ENCODE measurements at regions not wholly inside any gene's neighbourhood (a gene's known extent, or its start where the extent isn't known, plus 50 kb on each side); places are given as distances from the start of the nearest gene placed in this dataset.

DNA sequence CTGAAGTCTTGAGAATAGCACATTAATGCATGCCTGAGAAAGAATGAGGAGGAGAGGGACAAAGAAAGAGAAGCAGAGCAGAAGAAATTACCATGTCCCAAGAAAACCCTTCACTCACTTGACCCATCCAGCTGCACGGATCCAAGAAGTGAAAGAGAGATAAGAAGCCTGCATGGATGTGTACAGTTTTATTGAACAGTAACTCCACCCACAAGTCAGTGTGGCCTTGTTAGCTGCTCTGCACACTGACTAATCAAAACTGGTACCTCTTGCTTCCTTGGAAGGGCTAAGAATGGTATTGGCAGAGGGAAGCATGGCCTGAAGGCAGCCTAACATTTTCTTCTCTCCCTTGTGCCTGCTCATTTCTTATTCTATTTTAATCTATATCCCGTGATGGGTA lies 163.9 kb downstream of the SLC7A11 start:
- no peak for DNase-seq
- TF ChIP-seq, protein P1, sequence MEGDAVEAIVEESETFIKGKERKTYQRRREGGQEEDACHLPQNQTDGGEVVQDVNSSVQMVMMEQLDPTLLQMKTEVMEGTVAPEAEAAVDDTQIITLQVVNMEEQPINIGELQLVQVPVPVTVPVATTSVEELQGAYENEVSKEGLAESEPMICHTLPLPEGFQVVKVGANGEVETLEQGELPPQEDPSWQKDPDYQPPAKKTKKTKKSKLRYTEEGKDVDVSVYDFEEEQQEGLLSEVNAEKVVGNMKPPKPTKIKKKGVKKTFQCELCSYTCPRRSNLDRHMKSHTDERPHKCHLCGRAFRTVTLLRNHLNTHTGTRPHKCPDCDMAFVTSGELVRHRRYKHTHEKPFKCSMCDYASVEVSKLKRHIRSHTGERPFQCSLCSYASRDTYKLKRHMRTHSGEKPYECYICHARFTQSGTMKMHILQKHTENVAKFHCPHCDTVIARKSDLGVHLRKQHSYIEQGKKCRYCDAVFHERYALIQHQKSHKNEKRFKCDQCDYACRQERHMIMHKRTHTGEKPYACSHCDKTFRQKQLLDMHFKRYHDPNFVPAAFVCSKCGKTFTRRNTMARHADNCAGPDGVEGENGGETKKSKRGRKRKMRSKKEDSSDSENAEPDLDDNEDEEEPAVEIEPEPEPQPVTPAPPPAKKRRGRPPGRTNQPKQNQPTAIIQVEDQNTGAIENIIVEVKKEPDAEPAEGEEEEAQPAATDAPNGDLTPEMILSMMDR (IDR thresholded peaks at IDR 0.05; ENCODE audit: low read depth, low read length), result no peak
- Histone ChIP-seq H3K27me3 (ENCODE audit: insufficient read depth, low read depth, severe bottlenecking) (no peaks in the 10 kb centered on the region), H3K9me3 (ENCODE audit: severe bottlenecking) (no peaks in the 10 kb centered on the region), H3K4me3 (ENCODE audit: low read depth, low read length) (no peak overlapping the region), H3K36me3 (no peaks in the 10 kb centered on the region), H3K27ac (no peak overlapping the region)

DNA sequence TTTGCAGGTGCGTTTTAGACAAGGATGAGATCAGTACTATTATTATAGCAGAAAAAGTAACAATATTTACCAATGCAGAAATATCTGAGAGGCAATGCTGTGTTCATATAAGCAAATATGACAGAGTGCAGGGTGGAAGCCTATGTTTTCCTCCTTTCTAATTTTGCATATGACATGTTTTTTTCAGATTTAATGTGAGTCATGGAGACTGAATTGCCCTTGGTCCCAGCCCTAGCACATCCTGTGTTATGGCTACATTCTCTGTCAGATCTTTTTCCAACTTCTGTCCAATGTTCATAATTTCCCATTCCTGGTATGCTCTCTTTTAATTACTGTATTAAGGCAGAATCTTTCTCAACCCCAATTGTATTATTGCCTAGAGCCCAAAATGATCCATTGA lies 165.6 kb downstream of the SLC7A11 start:
- Histone ChIP-seq H3K36me3 (no peaks in the 10 kb centered on the region), H3K9me3 (ENCODE audit: severe bottlenecking) (no peaks in the 10 kb centered on the region), H3K4me3 (ENCODE audit: low read depth, low read length) (no peak overlapping the region), H3K27me3 (ENCODE audit: insufficient read depth, low read depth, severe bottlenecking) (no peaks in the 10 kb centered on the region), H3K27ac (no peak overlapping the region)
- DNase-seq, result no peak
- TF ChIP-seq, protein P1 (IDR thresholded peaks at IDR 0.05; ENCODE audit: low read depth, low read length), result no peak

DNA sequence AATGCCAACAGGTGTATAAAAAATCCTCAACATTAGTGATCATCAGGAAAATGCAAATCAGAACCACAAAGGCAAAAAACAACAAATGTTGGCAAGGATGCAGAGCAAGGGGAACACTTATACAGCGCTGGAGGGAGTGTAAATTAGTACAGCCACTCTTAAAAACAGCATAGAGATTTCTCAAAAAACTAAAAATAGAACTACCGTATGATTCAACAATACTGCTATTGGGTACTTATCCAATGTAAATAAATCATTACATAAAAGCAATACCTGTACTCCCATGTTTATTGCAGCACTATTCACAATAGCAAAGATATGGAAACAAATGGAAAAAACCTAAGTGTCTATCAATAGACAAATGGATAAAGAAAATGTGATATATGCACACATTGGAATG lies 171.3 kb downstream of the SLC7A11 start:
- H3K9me3 ChIP-seq (ENCODE audit: severe bottlenecking), result peaks cover 2% of the 10 kb centered on the region
- no peak overlapping the region for H3K27ac ChIP-seq
- H3K4me3 ChIP-seq (ENCODE audit: low read depth, low read length), result no peak overlapping the region
- DNase-seq, result no peak
- no peaks in the 10 kb centered on the region for H3K27me3 ChIP-seq (ENCODE audit: insufficient read depth, low read depth, severe bottlenecking)
- H3K36me3 ChIP-seq, result no peaks in the 10 kb centered on the region
- TF ChIP-seq, protein P1 (IDR thresholded peaks at IDR 0.05; ENCODE audit: low read depth, low read length), result no peak

DNA sequence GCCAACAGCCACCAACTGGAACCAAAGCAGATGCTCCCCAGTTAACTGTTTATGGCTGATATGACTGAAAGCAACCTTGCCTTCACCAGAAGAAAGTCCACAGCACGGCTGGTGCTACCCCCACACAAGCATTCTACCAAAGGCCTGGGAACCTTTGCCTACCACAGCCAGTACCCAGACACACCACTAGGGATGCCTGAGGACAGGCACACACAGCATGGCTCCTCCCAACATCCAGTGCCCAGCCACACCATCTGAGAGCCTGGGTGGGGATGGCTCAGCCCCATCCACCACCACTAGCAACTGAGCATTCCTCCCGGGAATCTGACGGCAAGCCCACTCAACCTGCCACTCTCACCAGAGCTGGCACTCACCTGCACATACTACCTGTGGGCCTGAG lies 178.6 kb downstream of the SLC7A11 start:
- Histone ChIP-seq H3K36me3 (no peaks in the 10 kb centered on the region), H3K9me3 (ENCODE audit: severe bottlenecking) (peaks cover 2% of the 10 kb centered on the region), H3K27ac (no peak overlapping the region), H3K4me3 (ENCODE audit: low read depth, low read length) (no peak overlapping the region), H3K27me3 (ENCODE audit: insufficient read depth, low read depth, severe bottlenecking) (no peaks in the 10 kb centered on the region)
- TF ChIP-seq, protein P1 (IDR thresholded peaks at IDR 0.05; ENCODE audit: low read depth, low read length), result peak; percentile 34
- DNase-seq, result no peak

DNA sequence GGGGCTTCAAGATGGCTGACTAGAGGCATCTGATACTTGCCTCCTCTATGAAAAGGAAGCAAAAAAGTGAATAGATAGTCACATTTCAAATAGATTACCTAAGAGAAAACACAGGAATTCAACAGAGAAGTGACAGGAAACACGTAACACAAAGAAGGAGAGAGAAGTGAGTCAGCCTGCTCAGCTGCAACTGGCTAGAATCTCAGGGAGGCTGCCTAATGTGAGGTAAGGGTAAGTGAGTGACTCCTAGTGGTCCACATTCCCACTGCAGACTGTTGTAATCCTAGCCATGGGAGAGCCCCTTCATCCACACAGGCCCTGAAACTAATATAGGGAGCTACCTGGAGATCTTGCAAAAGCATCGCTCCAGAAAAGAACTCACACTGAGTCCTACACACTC lies 179.2 kb downstream of the SLC7A11 start:
- Histone ChIP-seq H3K36me3 (no peaks in the 10 kb centered on the region), H3K4me3 (ENCODE audit: low read depth, low read length) (no peak overlapping the region), H3K27ac (no peak overlapping the region), H3K27me3 (ENCODE audit: insufficient read depth, low read depth, severe bottlenecking) (no peaks in the 10 kb centered on the region), H3K9me3 (ENCODE audit: severe bottlenecking) (peaks cover 2% of the 10 kb centered on the region)
- no peak for DNase-seq
- TF ChIP-seq, protein P1 (IDR thresholded peaks at IDR 0.05; ENCODE audit: low read depth, low read length), result 0 out of 2 replicates have a peak, but pooled peaks have one; percentile 14

DNA sequence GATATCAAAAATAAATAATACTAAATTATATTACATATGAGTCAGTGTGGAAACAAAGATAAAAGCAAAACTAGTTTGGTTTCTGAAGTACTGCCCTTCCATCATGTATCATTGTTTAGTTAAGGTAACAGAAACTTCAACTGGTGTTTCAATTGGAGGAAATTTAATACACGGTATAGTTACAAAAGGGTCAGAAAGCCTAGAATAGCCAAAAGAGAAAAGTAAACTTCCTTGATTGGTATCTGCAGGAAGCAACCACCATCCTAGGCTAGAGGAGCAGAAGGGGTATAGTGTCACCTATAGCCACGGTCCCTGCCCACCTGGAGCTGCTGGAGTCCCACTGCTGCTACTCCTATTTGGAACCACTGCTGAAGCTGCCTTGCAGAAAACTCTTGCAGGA lies 185.6 kb downstream of the SLC7A11 start:
- DNase-seq, result no peak
- Histone ChIP-seq H3K9me3 (ENCODE audit: severe bottlenecking) (no peaks in the 10 kb centered on the region), H3K36me3 (no peaks in the 10 kb centered on the region), H3K27me3 (ENCODE audit: insufficient read depth, low read depth, severe bottlenecking) (no peaks in the 10 kb centered on the region), H3K4me3 (ENCODE audit: low read depth, low read length) (no peak overlapping the region), H3K27ac (no peak overlapping the region)
- TF ChIP-seq, protein P1 (IDR thresholded peaks at IDR 0.05; ENCODE audit: low read depth, low read length), result no peak

Measured in WERI-Rb-1 (cell line).